GM19324 (cell line): ENCODE measurements at regions not wholly inside any gene's neighbourhood (a gene's known extent, or its start where the extent isn't known, plus 50 kb on each side); places are given as distances from the start of the nearest gene placed in this dataset.

Experiments
- ATAC-seq: cut with Tn5 transposase; IDR thresholded peaks from one replicate; pipeline ENCODE4 v1.9.1; 2021; ENCODE audit warnings: mild to moderate bottlenecking, moderate library complexity; ENCODE audit not compliant: unreplicated experiment, low FRiP score

GRCh38 chr2:7816233-7816632 is 865.6 kb upstream of the ID2 start:
- no peak for ATAC-seq

GRCh38 chr2:7816944-7817343 is 864.9 kb upstream of the ID2 start:
- ATAC-seq = no peak

DNA sequence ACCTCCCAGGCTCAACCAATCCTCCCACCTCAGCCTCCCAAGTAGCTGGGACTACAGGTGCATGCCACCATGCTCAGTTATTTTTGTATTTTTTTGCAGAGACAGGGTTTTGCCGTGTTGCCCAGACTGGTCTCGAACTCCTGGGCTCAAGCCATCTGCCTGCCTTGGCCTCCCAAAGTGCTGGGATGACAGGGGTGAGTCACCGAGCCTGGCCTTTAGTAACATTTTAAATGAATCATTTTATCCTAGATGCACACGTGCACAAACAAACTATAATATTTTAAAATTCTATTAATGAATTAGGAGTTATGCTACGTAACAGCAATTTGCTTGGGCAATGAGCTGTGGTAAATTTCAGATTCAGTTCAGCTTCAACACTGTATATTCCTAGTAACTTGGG is 862.5 kb upstream of the ID2 start:
- ATAC-seq = no peak

DNA sequence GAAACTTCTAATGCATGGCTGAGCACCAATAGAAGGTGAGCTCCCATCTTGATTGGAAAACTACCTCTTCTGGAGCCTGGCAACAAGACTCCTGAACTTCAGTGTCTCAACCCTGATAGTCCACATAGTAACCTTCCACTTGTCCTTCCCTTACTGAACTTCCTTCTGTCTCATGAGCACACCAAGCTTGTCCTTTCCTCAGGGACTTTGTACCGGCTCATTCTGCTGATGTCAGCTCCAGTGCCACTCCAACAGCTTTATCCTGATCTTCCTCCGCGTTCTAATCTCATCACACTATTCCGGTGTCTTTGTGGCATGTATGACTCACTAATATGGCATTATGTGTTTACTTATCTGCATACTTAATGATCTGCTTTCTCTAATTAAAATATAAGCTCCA is 862.0 kb upstream of the ID2 start:
- ATAC-seq = no peak

- ATAC-seq = no peak
Measured at GRCh38 chr2:7824211-7824610, 857.6 kb upstream of the ID2 start.

DNA sequence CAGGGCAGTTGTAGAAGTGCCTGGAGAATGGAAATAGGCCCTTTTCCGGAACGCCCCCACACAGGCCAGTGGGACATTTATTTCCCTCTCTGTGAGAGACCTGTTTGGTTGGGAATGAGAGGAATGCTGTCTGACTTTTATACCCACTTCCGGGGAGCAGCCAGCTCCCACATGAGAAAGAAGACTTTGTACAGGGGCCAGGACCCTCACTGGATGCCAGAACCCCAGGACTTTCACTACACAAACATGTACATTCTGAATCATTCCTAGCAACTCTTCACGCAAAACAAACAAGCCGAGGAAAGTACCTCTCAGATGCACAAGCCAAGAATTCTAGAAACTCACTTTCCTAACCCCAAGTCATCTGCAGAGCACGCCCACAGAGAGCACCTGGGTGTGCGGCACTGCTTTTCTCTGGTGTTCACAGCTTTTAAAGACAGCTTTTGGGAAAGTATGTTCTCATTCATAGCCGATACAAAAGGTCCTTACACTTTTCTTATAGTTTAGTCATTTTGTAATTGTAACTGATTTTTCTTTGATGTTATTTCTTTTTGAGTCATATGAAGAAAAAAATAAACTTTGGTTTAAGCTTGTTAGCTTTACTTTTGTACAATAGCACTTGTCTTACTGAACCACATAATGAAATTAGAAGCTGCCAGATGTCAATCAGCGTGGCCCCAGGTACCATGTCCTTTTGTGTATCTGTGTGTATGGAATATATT is 856.1 kb upstream of the ID2 start:
- no peak for ATAC-seq

GRCh38 chr2:7826656-7827055 is 855.2 kb upstream of the ID2 start:
- ATAC-seq = no peak

GRCh38 chr2:7829241-7829640 is 852.6 kb upstream of the ID2 start:
- ATAC-seq = no peak

GRCh38 chr2:7830616-7831015 is 851.2 kb upstream of the ID2 start:
- ATAC-seq = no peak

DNA sequence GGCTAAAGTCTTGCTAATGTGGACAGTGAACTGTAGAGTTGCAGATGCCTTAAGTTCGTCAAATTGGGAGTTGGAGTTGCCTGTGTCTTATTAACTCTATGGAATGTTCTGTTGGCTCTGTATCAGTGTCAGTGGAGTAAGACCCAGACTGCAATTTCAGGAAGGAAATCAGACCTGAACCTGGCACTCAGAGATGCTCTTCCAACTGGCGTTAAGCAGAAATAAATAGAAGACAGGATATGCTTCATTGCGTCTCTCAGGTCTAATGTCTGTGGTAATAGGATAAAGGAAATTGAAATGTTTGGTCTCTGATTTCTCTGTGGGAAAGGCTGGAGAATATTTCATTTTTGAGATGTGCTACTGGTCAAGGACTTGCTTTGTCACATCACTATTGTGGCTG is 846.7 kb upstream of the ID2 start:
- no peak for ATAC-seq

- ATAC-seq = peak; percentile 46
Measured at GRCh38 chr2:7835693-7836680, 845.9 kb upstream of the ID2 start.

GRCh38 chr2:7837237-7837760 is 844.6 kb upstream of the ID2 start:
- ATAC-seq = no peak

DNA sequence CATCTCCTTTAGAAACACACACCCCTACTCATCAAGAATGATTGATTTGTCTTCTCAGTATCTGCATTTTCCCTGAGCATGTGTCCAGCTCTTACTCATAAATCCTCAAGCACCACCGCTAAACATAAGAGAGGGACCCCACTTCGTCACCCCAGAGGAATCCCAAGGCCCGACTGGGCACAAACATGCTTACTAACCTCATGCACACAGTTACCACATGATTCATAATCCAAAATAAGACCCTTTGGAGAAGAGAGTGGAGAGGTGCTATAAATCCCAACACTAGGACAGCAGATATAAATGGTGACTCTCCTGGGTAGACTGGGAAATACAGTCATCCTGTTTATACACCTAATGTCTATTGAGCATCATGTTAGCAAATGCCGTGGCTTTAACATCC is 843.2 kb upstream of the ID2 start:
- no peak for ATAC-seq

- no peak for ATAC-seq
Measured at GRCh38 chr2:7840651-7841380, 841.0 kb upstream of the ID2 start.

DNA sequence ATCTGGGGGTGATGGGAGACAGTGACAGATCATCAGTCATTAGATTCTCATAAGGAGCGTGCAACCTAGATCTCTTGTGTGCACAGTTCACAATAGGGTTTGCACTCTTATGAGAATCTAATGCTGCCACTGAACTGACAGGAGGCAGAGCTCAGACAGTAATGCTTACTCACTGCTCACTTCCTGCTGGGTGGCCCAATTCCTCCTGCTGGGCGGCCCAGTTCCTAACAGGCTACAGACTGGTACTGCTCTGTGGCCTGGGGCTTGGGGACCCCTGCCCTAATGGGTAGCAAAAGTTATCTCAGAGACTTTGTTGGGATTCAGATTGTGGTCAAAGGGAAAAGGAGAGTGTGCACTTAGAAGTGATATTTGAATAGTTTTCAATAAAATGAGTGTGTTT is 840.1 kb upstream of the ID2 start:
- no peak for ATAC-seq

DNA sequence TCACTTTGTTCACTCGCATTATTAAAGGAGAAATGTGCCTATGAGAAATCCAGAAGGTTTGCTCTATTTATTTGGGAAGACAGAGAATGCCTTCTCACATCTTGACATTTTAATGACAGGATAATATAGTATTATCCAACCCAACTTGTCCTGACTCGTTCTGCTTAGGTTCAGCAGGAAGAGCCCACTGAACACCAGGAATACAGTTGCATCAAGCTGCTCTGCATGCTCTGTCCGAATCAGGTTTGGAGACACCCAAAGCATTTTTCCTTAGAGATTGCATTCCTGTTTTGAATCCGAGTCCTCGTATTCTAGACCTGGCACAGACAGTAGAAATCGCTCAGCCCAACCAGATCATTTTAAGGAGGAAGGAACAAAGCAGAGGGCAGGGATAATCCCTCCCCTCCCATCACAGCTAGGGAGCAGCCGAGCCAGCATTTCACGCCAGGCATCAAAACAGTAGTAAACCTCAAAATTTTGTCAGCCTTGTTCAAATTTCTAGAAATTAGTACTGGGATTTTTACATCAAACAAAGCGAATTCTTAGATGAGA is 837.4 kb upstream of the ID2 start:
- no peak for ATAC-seq

- ATAC-seq = no peak
Measured at GRCh38 chr2:7845332-7845731, 836.5 kb upstream of the ID2 start.

DNA sequence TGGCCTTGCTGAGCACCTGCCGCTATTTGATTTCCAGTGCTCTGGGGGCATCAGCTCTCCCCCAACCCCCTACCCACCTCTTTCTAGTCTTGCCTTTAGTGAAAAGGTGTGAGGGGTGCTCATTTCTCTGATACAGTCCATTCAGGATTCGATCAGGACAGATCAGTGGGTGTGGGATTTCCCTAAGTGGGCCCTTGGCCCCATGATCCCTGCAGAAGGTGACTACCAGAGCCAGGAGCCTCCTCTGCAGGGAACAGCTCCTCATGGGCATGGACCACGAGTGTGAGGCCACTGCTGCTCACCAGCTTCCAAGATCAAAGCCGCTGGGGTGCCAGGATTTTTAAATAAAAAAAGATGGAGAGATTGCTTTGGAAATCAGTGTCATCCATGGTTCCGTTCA is 835.2 kb upstream of the ID2 start:
- ATAC-seq = no peak

DNA sequence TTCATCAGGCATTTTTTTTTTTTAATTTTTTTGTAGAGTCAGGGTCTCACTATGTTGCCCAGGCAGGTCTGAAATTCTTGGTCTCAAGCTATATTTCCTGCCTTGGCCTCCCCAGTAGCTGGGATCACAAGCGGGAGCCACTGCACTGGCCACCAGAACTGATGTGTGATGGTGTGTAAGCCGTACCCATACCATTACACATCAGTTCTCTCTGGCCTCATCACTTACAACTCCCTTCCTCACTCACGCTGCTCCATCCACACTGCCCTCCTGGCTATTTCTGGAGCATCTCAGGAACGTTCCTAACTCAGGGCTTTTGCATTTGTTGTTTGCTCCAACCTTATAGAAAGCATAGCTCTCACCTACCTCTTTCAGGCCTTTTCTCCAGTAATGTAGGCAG is 834.5 kb upstream of the ID2 start:
- no peak for ATAC-seq

DNA sequence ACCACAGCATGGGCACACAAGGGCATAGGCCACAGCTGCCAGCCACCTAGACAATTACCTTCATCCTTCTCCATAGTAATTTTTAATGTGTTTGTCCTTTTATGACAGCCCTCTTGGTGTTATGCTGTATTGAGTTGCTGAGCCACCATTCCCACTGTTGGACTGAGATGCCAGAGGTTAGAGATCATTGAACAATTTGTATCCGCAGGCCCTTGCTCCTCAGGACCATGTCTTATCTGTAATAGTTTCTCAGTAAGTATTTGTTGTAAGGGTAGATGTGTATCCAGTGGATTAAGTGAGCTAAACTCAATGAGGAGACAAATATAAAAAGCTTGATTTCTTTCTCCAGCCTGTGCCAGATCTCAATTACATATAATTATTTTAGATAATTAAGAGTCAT is 832.8 kb upstream of the ID2 start:
- ATAC-seq = no peak

- no peak for ATAC-seq
Measured at GRCh38 chr2:7849531-7849930, 832.3 kb upstream of the ID2 start.
